GM21529 (cell line): ENCODE measurements at regions not wholly inside any gene's neighbourhood (a gene's known extent, or its start where the extent isn't known, plus 50 kb on each side); places are given as distances from the start of the nearest gene placed in this dataset.
"Not testable (repeated sequence)": the region's sequence is repeated elsewhere in the genome, so short reads cannot be mapped to it uniquely, and the experiment has no call there.

Experiments used
- ATAC-seq: cut with Tn5 transposase; IDR thresholded peaks from one replicate; pipeline ENCODE4 v1.9.1; 2021; ENCODE audit not compliant: unreplicated experiment

- no peak for ATAC-seq
These were observed 255.9 kb upstream of the NFIA start for GRCh38 chr1:60826320-60827094.

GRCh38 chr1:60825593-60825992, 256.8 kb upstream of the NFIA start:
- no peak for ATAC-seq

GRCh38 chr1:60823151-60823550, 259.2 kb upstream of the NFIA start:
- ATAC-seq: no peak

- ATAC-seq: no peak
These were observed 260.1 kb upstream of the NFIA start for GRCh38 chr1:60822252-60822651.

GRCh38 chr1:60821156-60821555, 261.2 kb upstream of the NFIA start:
- ATAC-seq: no peak

GRCh38 chr1:60818969-60819701, 263.2 kb upstream of the NFIA start:
- no peak for ATAC-seq

GRCh38 chr1:60813071-60813470, 269.3 kb upstream of the NFIA start:
- ATAC-seq: no peak

- no peak for ATAC-seq
These were observed 273.0 kb upstream of the NFIA start for GRCh38 chr1:60809204-60809980.

GRCh38 chr1:60808676-60809075, 273.7 kb upstream of the NFIA start:
- ATAC-seq: no peak

- ATAC-seq: no peak
These were observed 279.5 kb upstream of the NFIA start for GRCh38 chr1:60802884-60803283.

- no peak for ATAC-seq
These were observed 285.0 kb upstream of the NFIA start for GRCh38 chr1:60797351-60797750.

GRCh38 chr1:60791226-60791625, 291.1 kb upstream of the NFIA start:
- no peak for ATAC-seq

GRCh38 chr1:60773099-60773498, 309.3 kb upstream of the NFIA start:
- not testable (repeated sequence) for ATAC-seq

- no peak for ATAC-seq
These were observed 313.3 kb upstream of the NFIA start for GRCh38 chr1:60769082-60769481.

- ATAC-seq: no peak
These were observed 317.2 kb upstream of the NFIA start for GRCh38 chr1:60765204-60765603.

GRCh38 chr1:60764489-60764888, 317.9 kb upstream of the NFIA start:
- ATAC-seq: no peak

GRCh38 chr1:60763741-60764140, 318.6 kb upstream of the NFIA start:
- no peak for ATAC-seq

- no peak for ATAC-seq
These were observed 319.4 kb upstream of the NFIA start for GRCh38 chr1:60762911-60763310.

GRCh38 chr1:60762176-60762575, 320.2 kb upstream of the NFIA start:
- ATAC-seq: no peak

GRCh38 chr1:60759291-60759690, 323.1 kb upstream of the NFIA start:
- ATAC-seq: no peak

- ATAC-seq: no peak
These were observed 324.9 kb upstream of the NFIA start for GRCh38 chr1:60757485-60757884.
